Colonic mucosa (tissue), 4 donors: ENCODE measurements at regions not wholly inside any gene's neighbourhood (a gene's known extent, or its start where the extent isn't known, plus 50 kb on each side); places are given as distances from the start of the nearest gene placed in this dataset.

ENCODE experiments used
- DNase-seq: peaks from one replicate; pipeline ENCODE4 v3.0.0-alpha.2; 2020
- H3K27ac ChIP-seq: fragments of 200-600 bp; one replicate; pipeline ENCODE4 v1.8.0; 2021
- H3K27me3 ChIP-seq: fragments of 200-600 bp; one replicate; pipeline ENCODE4 v1.8.0; 2021
- H3K36me3 ChIP-seq: fragments of 200-600 bp; one replicate; pipeline ENCODE4 v1.8.0; 2021
- H3K4me1 ChIP-seq: fragments of 200-600 bp; one replicate; pipeline ENCODE4 v1.8.0; 2021; ENCODE audit warnings: mild to moderate bottlenecking
- H3K4me3 ChIP-seq: fragments of 200-600 bp; one replicate; pipeline ENCODE4 v1.8.0; 2021
- H3K9ac ChIP-seq, 2 donors: one replicate each; pipeline ENCODE4 v1.7.0; 2013; ENCODE audit warnings: control low read depth in 2 of 2, low read depth in 2 of 2, low read length in 2 of 2
- H3K9me3 ChIP-seq: fragments of 200-600 bp; one replicate; pipeline ENCODE4 v1.8.0; 2021
- intact Hi-C: fragments of 100-400 bp; cut with DNase I; formaldehyde crosslinking; loops from one replicate; pipeline ENCODE4 v1.14.1; 2022
- TF ChIP-seq, protein P1 (sequence below): fragments of 200-600 bp; IDR thresholded peaks from one replicate; pipeline ENCODE4 v1.8.0; 2022; ENCODE audit warnings: antibody characterized with exemption, mild to moderate bottlenecking
- donor health status: healthy.
- donor health status: DM: no; HTN: no; CAD: no.
- donor health status: DM: no; HTN: no; CAD: no.

DNA sequence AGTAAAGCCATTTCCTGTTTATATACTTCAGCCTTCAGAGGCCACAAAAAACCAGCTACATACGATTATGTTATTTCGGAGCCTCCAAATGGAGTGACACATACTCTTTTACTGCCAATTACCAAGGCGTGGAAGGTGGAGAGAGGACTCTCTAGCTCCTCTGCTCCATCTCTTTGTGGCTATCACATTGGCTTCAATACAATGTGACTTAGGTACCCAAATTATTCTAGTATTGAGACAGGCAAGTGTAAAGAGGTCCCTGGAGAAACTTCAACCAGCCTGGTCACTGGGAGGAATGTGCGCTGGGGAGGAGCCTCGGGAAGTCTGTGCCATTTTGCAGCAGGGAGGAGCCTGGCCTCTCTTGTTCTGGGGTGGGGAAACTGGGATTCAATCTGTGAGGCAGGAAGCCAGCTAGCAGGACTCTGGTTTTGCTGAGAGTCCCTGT lies 85.8 kb upstream of the TAS2R1 start:
- Histone ChIP-seq H3K4me1 (no peaks in the 10 kb centered on the region), H3K9ac (no peak overlapping the region), H3K4me3 (no peak overlapping the region), H3K27ac (no peak overlapping the region), H3K36me3 (no peaks in the 10 kb centered on the region), H3K27me3 (no peaks in the 10 kb centered on the region), H3K9me3 (no peaks in the 10 kb centered on the region)
- TF ChIP-seq, protein P1, sequence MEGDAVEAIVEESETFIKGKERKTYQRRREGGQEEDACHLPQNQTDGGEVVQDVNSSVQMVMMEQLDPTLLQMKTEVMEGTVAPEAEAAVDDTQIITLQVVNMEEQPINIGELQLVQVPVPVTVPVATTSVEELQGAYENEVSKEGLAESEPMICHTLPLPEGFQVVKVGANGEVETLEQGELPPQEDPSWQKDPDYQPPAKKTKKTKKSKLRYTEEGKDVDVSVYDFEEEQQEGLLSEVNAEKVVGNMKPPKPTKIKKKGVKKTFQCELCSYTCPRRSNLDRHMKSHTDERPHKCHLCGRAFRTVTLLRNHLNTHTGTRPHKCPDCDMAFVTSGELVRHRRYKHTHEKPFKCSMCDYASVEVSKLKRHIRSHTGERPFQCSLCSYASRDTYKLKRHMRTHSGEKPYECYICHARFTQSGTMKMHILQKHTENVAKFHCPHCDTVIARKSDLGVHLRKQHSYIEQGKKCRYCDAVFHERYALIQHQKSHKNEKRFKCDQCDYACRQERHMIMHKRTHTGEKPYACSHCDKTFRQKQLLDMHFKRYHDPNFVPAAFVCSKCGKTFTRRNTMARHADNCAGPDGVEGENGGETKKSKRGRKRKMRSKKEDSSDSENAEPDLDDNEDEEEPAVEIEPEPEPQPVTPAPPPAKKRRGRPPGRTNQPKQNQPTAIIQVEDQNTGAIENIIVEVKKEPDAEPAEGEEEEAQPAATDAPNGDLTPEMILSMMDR = no peak
- intact Hi-C loops = no loop called here
- no peak for DNase-seq

DNA sequence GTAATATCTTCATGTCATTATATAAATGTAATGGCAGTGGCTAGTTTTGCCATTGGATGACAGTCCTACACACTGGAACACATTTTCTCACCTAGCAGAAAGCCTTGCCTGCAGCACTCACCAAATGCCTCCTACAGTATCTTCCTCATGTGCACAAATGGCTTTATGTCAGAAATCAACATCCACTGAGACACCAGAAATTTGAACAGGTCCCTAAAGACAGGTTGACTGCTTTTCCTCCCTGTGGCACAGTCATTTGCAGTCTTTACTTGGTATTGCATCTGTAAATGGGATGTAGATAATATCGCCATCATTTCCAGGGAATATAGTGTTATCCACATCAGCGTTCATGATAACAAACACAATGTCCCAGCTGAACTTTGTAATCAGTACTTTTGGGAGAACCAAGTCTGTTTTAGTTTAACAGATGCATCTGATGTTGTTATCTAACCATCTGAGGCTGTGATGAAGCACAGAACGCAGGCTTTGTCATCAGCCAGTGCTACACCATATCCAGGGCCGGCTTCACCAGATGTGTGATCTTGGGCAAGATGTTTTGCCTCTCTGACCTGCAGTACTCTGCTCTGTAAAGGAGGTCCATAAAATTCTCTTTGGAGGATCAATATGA lies 83.9 kb upstream of the TAS2R1 start:
- Histone ChIP-seq H3K4me3 (no peak overlapping the region), H3K27me3 (no peaks in the 10 kb centered on the region), H3K9me3 (no peaks in the 10 kb centered on the region), H3K27ac (no peak overlapping the region), H3K9ac (no peak overlapping the region), H3K4me1 (no peaks in the 10 kb centered on the region), H3K36me3 (no peaks in the 10 kb centered on the region)
- TF ChIP-seq, protein P1 = no peak
- no peak for DNase-seq
- intact Hi-C loops = no loop called here

DNA sequence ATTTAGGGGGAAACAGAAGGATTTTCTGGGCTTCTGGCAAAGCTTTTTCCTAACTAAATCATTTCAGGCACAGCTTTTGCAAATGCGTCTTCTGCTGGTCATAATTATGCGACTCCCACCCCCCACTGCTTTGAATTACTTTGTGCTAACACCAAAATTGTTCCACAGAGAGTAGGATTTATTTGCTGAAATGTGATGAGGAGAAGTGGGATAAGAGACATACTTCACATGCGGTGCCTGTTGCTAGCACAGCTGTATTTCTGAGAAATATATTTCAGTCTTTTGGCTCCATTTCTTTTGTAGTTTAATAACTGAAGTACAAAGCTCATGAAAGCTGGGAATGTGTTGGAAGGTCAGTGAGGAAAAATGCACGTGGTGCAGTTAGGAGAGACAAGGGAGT lies 83.2 kb upstream of the TAS2R1 start:
- no peaks in the 10 kb centered on the region for H3K4me1 ChIP-seq
- H3K27me3 ChIP-seq = no peaks in the 10 kb centered on the region
- intact Hi-C loops = no loop called here
- no peak overlapping the region for H3K27ac ChIP-seq
- no peak overlapping the region for H3K4me3 ChIP-seq
- no peak for DNase-seq
- no peaks in the 10 kb centered on the region for H3K36me3 ChIP-seq
- H3K9me3 ChIP-seq = no peaks in the 10 kb centered on the region
- TF ChIP-seq, protein P1 = no peak
- H3K9ac ChIP-seq = no peak overlapping the region

DNA sequence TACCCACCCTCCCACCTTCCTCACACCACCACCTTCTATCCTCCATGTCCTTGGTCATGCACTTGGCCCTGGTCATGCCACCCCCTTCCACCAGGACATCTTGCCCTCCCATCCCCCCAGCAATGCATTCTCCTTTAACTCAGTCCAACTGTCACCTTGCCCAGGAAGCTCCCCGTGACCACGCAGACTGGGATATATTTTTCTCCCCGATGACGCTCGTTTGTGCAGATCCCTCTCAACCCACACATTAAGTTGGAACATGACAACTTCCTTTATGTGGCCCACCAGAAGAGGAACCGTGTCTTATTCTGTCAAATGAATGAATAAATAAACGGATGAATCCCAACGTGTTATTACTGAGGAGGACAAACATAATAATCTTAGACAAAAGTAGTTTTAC lies 82.8 kb upstream of the TAS2R1 start:
- Histone ChIP-seq H3K9ac (no peak overlapping the region), H3K27ac (no peak overlapping the region), H3K27me3 (no peaks in the 10 kb centered on the region), H3K9me3 (no peaks in the 10 kb centered on the region), H3K4me1 (no peaks in the 10 kb centered on the region), H3K4me3 (no peak overlapping the region), H3K36me3 (no peaks in the 10 kb centered on the region)
- TF ChIP-seq, protein P1 = no peak
- DNase-seq = no peak
- intact Hi-C loops = no loop called here

DNA sequence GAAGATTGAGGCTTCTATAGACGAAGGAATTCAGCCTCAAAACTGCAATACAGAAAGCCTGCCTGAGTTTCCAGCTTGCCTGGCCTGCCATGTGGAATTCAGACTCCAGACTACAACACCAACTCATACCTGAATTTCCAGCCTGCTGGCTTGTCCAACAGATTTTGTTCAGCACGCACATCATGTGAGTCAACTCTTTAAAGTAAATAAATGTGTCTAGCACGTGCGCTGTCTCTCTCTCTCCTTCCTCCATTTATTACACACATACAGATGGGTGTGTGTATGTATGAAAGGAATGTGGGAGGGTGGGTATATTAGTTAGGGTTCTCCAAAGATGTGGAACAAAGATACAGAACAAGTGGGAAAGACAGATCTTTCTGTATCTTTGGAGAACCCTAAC lies 82.4 kb upstream of the TAS2R1 start:
- Histone ChIP-seq H3K4me3 (no peak overlapping the region), H3K9ac (no peak overlapping the region), H3K36me3 (no peaks in the 10 kb centered on the region), H3K27ac (no peak overlapping the region), H3K9me3 (no peaks in the 10 kb centered on the region), H3K27me3 (no peaks in the 10 kb centered on the region), H3K4me1 (no peaks in the 10 kb centered on the region)
- no peak for DNase-seq
- TF ChIP-seq, protein P1 = no peak
- intact Hi-C loops = no loop called here
